Smooth muscle cell (in vitro differentiated cells): ENCODE measurements at regions not wholly inside any gene's neighbourhood (a gene's known extent, or its start where the extent isn't known, plus 50 kb on each side); places are given as distances from the start of the nearest gene placed in this dataset.

Experiments
- DNase-seq: peaks from one replicate; lab custom pipeline; 2025; ENCODE audit not compliant: unreplicated experiment; lab: John Stamatoyannopoulos, UW
- H2AFZ ChIP-seq: fragments of 200-600 bp; sonication (generic); 2 replicates; pipeline ENCODE4 v1.6.0; 2016; ENCODE audit warnings: antibody characterized with exemption, low read depth, mild to moderate bottlenecking
- H3F3A ChIP-seq: fragments of 200-600 bp; sonication (generic); 2 replicates; pipeline ENCODE4 v1.6.0; 2017; ENCODE audit warnings: antibody characterized with exemption, low read depth
- H3K27ac ChIP-seq: fragments of 200-600 bp; sonication (generic); 2 replicates; pipeline ENCODE4 v1.5.1; 2016; ENCODE audit warnings: low read depth, mild to moderate bottlenecking
- H3K27me3 ChIP-seq: fragments of 200-600 bp; sonication (generic); 2 replicates; pipeline ENCODE4 v1.6.1; 2016; ENCODE audit warnings: low read depth, mild to moderate bottlenecking
- H3K36me3 ChIP-seq: fragments of 200-600 bp; sonication (generic); 2 replicates; pipeline ENCODE4 v1.5.1; 2016; ENCODE audit warnings: low read depth
- H3K4me1 ChIP-seq: fragments of 200-600 bp; sonication (generic); 2 replicates; pipeline ENCODE4 v1.5.1; 2016; ENCODE audit warnings: low read depth
- H3K4me2 ChIP-seq: fragments of 200-600 bp; sonication (generic); 2 replicates; pipeline ENCODE4 v1.6.0; 2016; ENCODE audit warnings: mild to moderate bottlenecking
- H3K4me3 ChIP-seq: fragments of 200-600 bp; sonication (generic); 2 replicates; pipeline ENCODE4 v1.5.1; 2016; ENCODE audit warnings: mild to moderate bottlenecking
- H3K79me2 ChIP-seq: fragments of 200-600 bp; sonication (generic); 2 replicates; pipeline ENCODE4 v1.6.0; 2016; ENCODE audit warnings: low read depth, mild to moderate bottlenecking
- H3K9ac ChIP-seq: fragments of 200-600 bp; sonication (generic); 2 replicates; pipeline ENCODE4 v1.6.0; 2016; ENCODE audit warnings: low read depth
- H3K9me3 ChIP-seq: fragments of 200-600 bp; sonication (generic); replicated peaks from 2 replicates; pipeline ENCODE4 v1.5.1; 2016; ENCODE audit warnings: low read depth
- H4K20me1 ChIP-seq: fragments of 200-600 bp; sonication (generic); 2 replicates; pipeline ENCODE4 v1.6.0; 2016; ENCODE audit warnings: low read depth
- WGBS: methylation state at CpG from one replicate; pipeline ENCODE4 v1.1.7; 2016; ENCODE audit warnings: low lambda C conversion rate; 5-methylcytosine and 5-hydroxymethylcytosine counted together
- TF ChIP-seq, protein P1 (sequence below): fragments of 200-600 bp; sonication (generic); IDR thresholded peaks from 2 replicates; pipeline ENCODE4 v1.5.1; 2017; ENCODE audit warnings: borderline replicate concordance, mild to moderate bottlenecking, antibody characterized with exemption; ENCODE audit not compliant: insufficient read depth, poor library complexity, severe bottlenecking

GRCh38 chr10:36748128-36748871 is 377.1 kb upstream of the ANKRD30A start:
- Histone ChIP-seq H4K20me1 (no peaks in the 10 kb centered on the region), H3K4me1 (no peaks in the 10 kb centered on the region), H3K9ac (no peak overlapping the region), H3K27ac (no peak overlapping the region), H3K36me3 (no peaks in the 10 kb centered on the region), H3K4me3 (no peak overlapping the region), H3K9me3 (no peaks in the 10 kb centered on the region), H3K4me2 (no peak overlapping the region), H3K79me2 (no peaks in the 10 kb centered on the region), H3F3A (no peaks in the 10 kb centered on the region), H2AFZ (no peak overlapping the region), H3K27me3 (no peaks in the 10 kb centered on the region)
- no peak for DNase-seq
- 97% methylated on average over 19 of the region's 19 CpGs for WGBS
- TF ChIP-seq, protein P1, sequence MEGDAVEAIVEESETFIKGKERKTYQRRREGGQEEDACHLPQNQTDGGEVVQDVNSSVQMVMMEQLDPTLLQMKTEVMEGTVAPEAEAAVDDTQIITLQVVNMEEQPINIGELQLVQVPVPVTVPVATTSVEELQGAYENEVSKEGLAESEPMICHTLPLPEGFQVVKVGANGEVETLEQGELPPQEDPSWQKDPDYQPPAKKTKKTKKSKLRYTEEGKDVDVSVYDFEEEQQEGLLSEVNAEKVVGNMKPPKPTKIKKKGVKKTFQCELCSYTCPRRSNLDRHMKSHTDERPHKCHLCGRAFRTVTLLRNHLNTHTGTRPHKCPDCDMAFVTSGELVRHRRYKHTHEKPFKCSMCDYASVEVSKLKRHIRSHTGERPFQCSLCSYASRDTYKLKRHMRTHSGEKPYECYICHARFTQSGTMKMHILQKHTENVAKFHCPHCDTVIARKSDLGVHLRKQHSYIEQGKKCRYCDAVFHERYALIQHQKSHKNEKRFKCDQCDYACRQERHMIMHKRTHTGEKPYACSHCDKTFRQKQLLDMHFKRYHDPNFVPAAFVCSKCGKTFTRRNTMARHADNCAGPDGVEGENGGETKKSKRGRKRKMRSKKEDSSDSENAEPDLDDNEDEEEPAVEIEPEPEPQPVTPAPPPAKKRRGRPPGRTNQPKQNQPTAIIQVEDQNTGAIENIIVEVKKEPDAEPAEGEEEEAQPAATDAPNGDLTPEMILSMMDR = no peak

DNA sequence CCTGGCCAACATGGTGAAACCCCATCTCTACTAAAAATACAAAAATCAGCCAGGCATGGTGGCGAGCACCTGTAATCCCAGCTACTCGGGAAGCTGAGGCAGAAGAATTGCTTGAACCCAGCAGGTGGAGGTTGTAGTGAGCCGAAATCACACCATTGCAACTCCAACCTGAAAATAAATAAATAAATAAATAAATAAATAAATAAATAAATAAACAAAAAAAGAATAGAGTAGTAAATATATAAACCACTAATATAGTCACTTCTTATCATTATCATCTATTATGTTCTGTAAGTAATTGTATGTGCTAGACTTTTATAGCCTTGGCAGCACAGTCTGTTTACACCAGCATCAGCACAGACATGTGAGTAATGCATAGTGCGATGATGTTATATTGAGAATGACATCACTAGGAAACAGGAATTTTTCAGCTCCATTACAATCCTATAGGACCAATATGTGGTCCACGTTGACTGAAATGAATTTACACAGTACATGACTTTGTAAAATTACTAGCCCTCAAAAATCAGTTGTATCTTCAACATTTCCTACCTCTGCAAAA is 385.4 kb upstream of the ANKRD30A start:
- Histone ChIP-seq H3K4me1 (no peaks in the 10 kb centered on the region), H3K36me3 (no peaks in the 10 kb centered on the region), H3K27me3 (no peaks in the 10 kb centered on the region), H3F3A (no peaks in the 10 kb centered on the region), H4K20me1 (no peaks in the 10 kb centered on the region), H2AFZ (no peak overlapping the region), H3K4me2 (no peak overlapping the region), H3K9ac (no peak overlapping the region), H3K4me3 (no peak overlapping the region), H3K27ac (no peak overlapping the region), H3K79me2 (no peaks in the 10 kb centered on the region), H3K9me3 (no peaks in the 10 kb centered on the region)
- WGBS = 80% methylated on average over 5 of the region's 5 CpGs
- TF ChIP-seq, protein P1 = no peak
- DNase-seq = no peak

DNA sequence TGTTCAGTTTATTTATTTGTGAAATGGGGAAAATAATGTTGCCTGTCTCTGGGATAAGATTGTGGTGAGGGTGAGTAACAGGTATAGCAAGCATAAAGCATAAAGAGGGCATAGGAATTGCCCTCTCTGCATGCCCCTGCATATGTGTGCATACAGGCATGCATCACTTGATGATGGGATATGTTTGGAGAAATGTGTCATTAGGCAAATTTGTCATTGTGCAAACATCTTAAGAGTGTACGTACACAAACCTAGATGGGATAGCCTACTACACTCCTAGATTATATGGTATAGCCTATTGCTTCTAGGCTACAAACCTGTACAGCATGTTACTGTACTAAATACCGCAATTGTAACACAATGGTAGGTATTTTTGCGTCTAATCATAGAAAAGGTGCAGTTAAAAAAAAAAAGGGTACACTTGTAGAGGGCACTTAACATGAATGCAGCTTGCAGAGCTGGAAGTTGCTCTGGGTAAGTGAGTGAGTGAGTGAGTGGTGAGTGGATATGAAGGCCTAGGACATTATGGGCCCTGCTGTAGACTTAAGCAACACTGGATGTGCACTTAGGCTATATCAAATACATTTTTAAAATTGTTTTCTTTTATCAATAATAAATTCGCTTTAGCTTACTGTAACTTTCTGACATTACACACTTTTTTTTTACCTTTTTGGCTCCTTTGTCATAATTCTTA is 386.5 kb upstream of the ANKRD30A start:
- WGBS = 90% methylated on average over 4 of the region's 4 CpGs
- Histone ChIP-seq H2AFZ (no peak overlapping the region), H4K20me1 (no peaks in the 10 kb centered on the region), H3F3A (no peaks in the 10 kb centered on the region), H3K4me3 (no peak overlapping the region), H3K9me3 (no peaks in the 10 kb centered on the region), H3K4me1 (no peaks in the 10 kb centered on the region), H3K36me3 (no peaks in the 10 kb centered on the region), H3K9ac (no peak overlapping the region), H3K4me2 (no peak overlapping the region), H3K27ac (no peak overlapping the region), H3K79me2 (no peaks in the 10 kb centered on the region), H3K27me3 (no peaks in the 10 kb centered on the region)
- DNase-seq = no peak
- TF ChIP-seq, protein P1 = no peak
